Progenitor cell of endocrine pancreas (in vitro differentiated cells): ENCODE measurements at regions not wholly inside any gene's neighbourhood (a gene's known extent, or its start where the extent isn't known, plus 50 kb on each side); places are given as distances from the start of the nearest gene placed in this dataset.
"Not testable (repeated sequence)": the region's sequence is repeated elsewhere in the genome, so short reads cannot be mapped to it uniquely, and the experiment has no call there.

Experiments
- DNase-seq: peaks from one replicate; pipeline ENCODE4 v3.0.0; 2021; ENCODE audit warnings: low spot score; ENCODE audit not compliant: unreplicated experiment
- H3K27ac Mint-ChIP-seq: 2 replicates; pipeline ENCODE4 v1.8.0; 2021; ENCODE audit warnings: mild to moderate bottlenecking, moderate library complexity, mixed read lengths
- H3K27me3 Mint-ChIP-seq: 2 replicates; pipeline ENCODE4 v1.8.0; 2021; ENCODE audit warnings: mixed read lengths
- H3K36me3 Mint-ChIP-seq: 2 replicates; pipeline ENCODE4 v1.8.0; 2022; ENCODE audit warnings: mixed read lengths; ENCODE audit not compliant: insufficient read depth
- H3K4me1 Mint-ChIP-seq: 2 replicates; pipeline ENCODE4 v1.8.0; 2021; ENCODE audit warnings: low read depth, mixed read lengths
- H3K4me3 Mint-ChIP-seq: 2 replicates; pipeline ENCODE4 v1.8.0; 2021; ENCODE audit warnings: low read depth, mild to moderate bottlenecking, moderate library complexity, mixed read lengths
- H3K9me3 Mint-ChIP-seq: 2 replicates; pipeline ENCODE4 v1.8.0; 2021; ENCODE audit warnings: low read depth, mixed read lengths
- CTCF ChIP-seq: fragments of 200-600 bp; sonication (generic); IDR thresholded peaks from one replicate; pipeline ENCODE4 v1.5.0; 2021; ENCODE audit warnings: antibody characterized with exemption, mild to moderate bottlenecking; ENCODE audit not compliant: unreplicated experiment

- Mint-ChIP-seq H3K36me3 (no peaks in the 10 kb centered on the region), H3K4me3 (no peak overlapping the region), H3K9me3 (no peaks in the 10 kb centered on the region), H3K27me3 (peaks cover 4% of the 10 kb centered on the region), H3K27ac (no peak overlapping the region), H3K4me1 (peaks cover 9% of the 10 kb centered on the region)
- no peak for DNase-seq
- TF ChIP-seq CTCF, result no peak
Observed at GRCh38 chr1:60918867-60919266, 163.5 kb upstream of the NFIA start.

GRCh38 chr1:60916906-60917305 is 165.5 kb upstream of the NFIA start:
- no peaks in the 10 kb centered on the region for H3K4me1 Mint-ChIP-seq
- H3K27ac Mint-ChIP-seq, result no peak overlapping the region
- no peak overlapping the region for H3K4me3 Mint-ChIP-seq
- H3K27me3 Mint-ChIP-seq, result peaks cover 4% of the 10 kb centered on the region
- no peak for DNase-seq
- no peaks in the 10 kb centered on the region for H3K36me3 Mint-ChIP-seq
- no peak for TF ChIP-seq CTCF
- H3K9me3 Mint-ChIP-seq, result no peaks in the 10 kb centered on the region

- DNase-seq, result no peak
- no peak for TF ChIP-seq CTCF
- H3K9me3 Mint-ChIP-seq, result no peaks in the 10 kb centered on the region
- peaks cover 4% of the 10 kb centered on the region for H3K27me3 Mint-ChIP-seq
- H3K4me3 Mint-ChIP-seq, result no peak overlapping the region
- no peaks in the 10 kb centered on the region for H3K36me3 Mint-ChIP-seq
- H3K4me1 Mint-ChIP-seq, result no peaks in the 10 kb centered on the region
- no peak overlapping the region for H3K27ac Mint-ChIP-seq
Observed at GRCh38 chr1:60916199-60916598, 166.2 kb upstream of the NFIA start.

GRCh38 chr1:60915441-60915840 is 166.9 kb upstream of the NFIA start:
- no peaks in the 10 kb centered on the region for H3K4me1 Mint-ChIP-seq
- H3K27me3 Mint-ChIP-seq, result peaks cover 4% of the 10 kb centered on the region
- no peaks in the 10 kb centered on the region for H3K36me3 Mint-ChIP-seq
- no peak for TF ChIP-seq CTCF
- no peak overlapping the region for H3K27ac Mint-ChIP-seq
- H3K4me3 Mint-ChIP-seq, result no peak overlapping the region
- no peaks in the 10 kb centered on the region for H3K9me3 Mint-ChIP-seq
- DNase-seq, result no peak

GRCh38 chr1:60914982-60915381 is 167.4 kb upstream of the NFIA start:
- no peaks in the 10 kb centered on the region for H3K4me1 Mint-ChIP-seq
- peaks cover 4% of the 10 kb centered on the region for H3K27me3 Mint-ChIP-seq
- H3K36me3 Mint-ChIP-seq, result no peaks in the 10 kb centered on the region
- H3K9me3 Mint-ChIP-seq, result no peaks in the 10 kb centered on the region
- no peak overlapping the region for H3K4me3 Mint-ChIP-seq
- DNase-seq, result no peak
- no peak overlapping the region for H3K27ac Mint-ChIP-seq
- no peak for TF ChIP-seq CTCF

- H3K27ac Mint-ChIP-seq, H3K27me3 Mint-ChIP-seq, H3K9me3 Mint-ChIP-seq, DNase-seq, H3K4me1 Mint-ChIP-seq, H3K36me3 Mint-ChIP-seq, H3K4me3 Mint-ChIP-seq: not testable (repeated sequence)
Observed at GRCh38 chr1:60913708-60914107, 168.7 kb upstream of the NFIA start.
